AG09319 (cell line): ENCODE measurements at regions not wholly inside any gene's neighbourhood (a gene's known extent, or its start where the extent isn't known, plus 50 kb on each side); places are given as distances from the start of the nearest gene placed in this dataset.

ENCODE experiments used
- DNase-seq: peaks from one replicate; pipeline ENCODE4 v3.0.0-alpha.2; 2010; ENCODE audit warnings: low read depth; ENCODE audit errors: extremely low read depth
- CTCF ChIP-seq: IDR thresholded peaks from 2 replicates; pipeline ENCODE4 v1.5.1; 2011; ENCODE audit warnings: low read depth, mild to moderate bottlenecking, inconsistent platforms, low read length, moderate library complexity

GRCh38 chr7:142334806-142335205 lies 76.9 kb upstream of the PRSS58 start:
- DNase-seq, result no peak
- TF ChIP-seq CTCF, result no peak

DNA sequence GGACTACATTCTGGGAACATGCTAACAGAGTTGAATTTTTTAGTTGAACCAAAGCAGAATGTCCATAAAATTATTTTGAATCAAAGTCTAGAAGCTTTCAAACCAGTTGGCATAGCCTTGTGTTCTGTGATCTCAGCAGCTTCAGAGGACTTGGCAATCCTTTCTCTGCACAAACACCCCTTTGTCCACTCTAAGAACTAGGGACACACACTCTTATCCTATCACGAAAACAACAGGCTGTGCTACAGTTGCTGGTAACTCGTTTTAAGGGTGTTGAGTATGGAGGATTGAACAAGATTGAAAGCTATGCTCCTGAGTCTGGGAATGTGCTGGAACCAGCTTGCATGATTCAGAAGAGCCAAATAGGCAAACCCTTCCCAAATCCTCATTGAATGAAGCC lies 76.4 kb upstream of the PRSS58 start:
- no peak for DNase-seq
- no peak for TF ChIP-seq CTCF

- no peak for DNase-seq
- no peak for TF ChIP-seq CTCF
Observed at GRCh38 chr7:142332421-142332820, 74.6 kb upstream of the PRSS58 start.

- no peak for DNase-seq
- TF ChIP-seq CTCF, result no peak
Observed at GRCh38 chr7:142331941-142332340, 74.1 kb upstream of the PRSS58 start.

GRCh38 chr7:142329062-142329790 lies 71.4 kb upstream of the PRSS58 start:
- no peak for DNase-seq

GRCh38 chr7:142328551-142328950 lies 70.7 kb upstream of the PRSS58 start:
- DNase-seq, result no peak
- TF ChIP-seq CTCF, result no peak

More at GRCh38 chr7:142329062-142329790, 71.4 kb upstream of the PRSS58 start:
- no peak for TF ChIP-seq CTCF

DNA sequence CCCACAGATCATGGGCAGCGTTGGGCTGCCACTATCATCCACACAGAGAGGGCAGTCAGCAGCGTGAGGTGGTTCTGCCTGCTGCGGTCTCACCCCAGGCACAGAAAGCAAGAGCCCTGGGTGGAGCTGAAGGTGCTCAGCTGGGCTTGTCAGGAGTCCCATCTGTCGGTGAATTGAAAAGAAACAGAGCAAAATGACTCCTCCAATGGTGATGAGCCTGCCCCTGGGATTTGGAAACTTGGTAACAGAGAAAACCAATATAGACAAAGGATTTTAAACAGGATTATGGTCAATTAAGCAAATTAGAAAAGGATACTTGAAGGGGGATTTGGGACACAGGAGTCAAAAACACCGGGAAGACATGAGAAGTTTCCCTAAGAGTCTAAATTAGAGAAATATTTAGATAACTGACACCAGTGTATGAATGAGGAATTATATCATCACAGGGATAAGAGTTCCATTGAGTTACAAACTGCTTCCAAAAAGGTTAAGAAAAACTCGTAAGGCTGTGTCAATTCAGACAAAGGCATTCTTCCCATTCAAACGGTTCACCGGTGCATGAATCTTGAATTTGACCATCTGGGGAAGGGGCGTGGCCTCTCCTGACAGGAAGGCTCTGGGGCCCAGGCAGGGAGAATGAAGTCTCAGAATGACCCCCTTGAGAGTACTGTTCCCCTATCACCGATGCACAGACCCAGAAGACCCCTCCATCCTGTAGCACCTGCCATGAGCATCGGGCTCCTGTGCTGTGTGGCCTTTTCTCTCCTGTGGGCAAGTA lies 70.0 kb upstream of the PRSS58 start:
- no peak for TF ChIP-seq CTCF
- no peak for DNase-seq
